PC-9 (cell line): ENCODE measurements at regions not wholly inside any gene's neighbourhood (a gene's known extent, or its start where the extent isn't known, plus 50 kb on each side); places are given as distances from the start of the nearest gene placed in this dataset.
A peak's percentile ranks its signal among the peaks of the same experiment; 100 is the strongest.
"Not testable (repeated sequence)": the region's sequence is repeated elsewhere in the genome, so short reads cannot be mapped to it uniquely, and the experiment has no call there.

Source experiments
- BruUV-seq: library from RNA; stranded (reverse); fragments of 400-500 nt; replicated peaks from 2 replicates; lab custom pipeline; 2021; lab: Mats Ljungman, UMichigan
- CTCF ChIA-PET: fragments of 300-600 bp; sonication (Branson Sonifier 250); formaldehyde crosslinking; loops from one replicate; lab custom pipeline; 2022; ENCODE audit warnings: antibody characterized with exemption; lab: Charles Lee
- POLR2A ChIA-PET: fragments of 300-600 bp; sonication (Branson Sonifier 250); formaldehyde crosslinking; loops from one replicate; lab custom pipeline; 2022; ENCODE audit warnings: antibody characterized with exemption; ENCODE audit not compliant: unreplicated experiment; lab: Charles Lee
- DNase-seq, 2 experiments: peaks; one replicate each; pipeline versions ENCODE4 v3.0.0 to v3.0.0-alpha.2; 2015 to 2022; ENCODE audit warnings: mixed read lengths in 1 of 2
- H2AFZ ChIP-seq: fragments of 200-600 bp; sonication (generic); 2 replicates; pipeline ENCODE4 v1.8.1; 2017; ENCODE audit warnings: antibody characterized with exemption
- H3F3A ChIP-seq: fragments of 200-600 bp; sonication (generic); 2 replicates; pipeline ENCODE4 v1.8.1; 2017; ENCODE audit warnings: antibody characterized with exemption, mild to moderate bottlenecking, low read depth; ENCODE audit not compliant: insufficient read depth
- H3K27ac ChIP-seq: fragments of 200-600 bp; sonication (generic); 2 replicates; pipeline ENCODE4 v1.6.1; 2016; ENCODE audit warnings: mixed run types
- H3K27me3 ChIP-seq: fragments of 200-600 bp; sonication (generic); 2 replicates; pipeline ENCODE4 v1.6.1; 2016; ENCODE audit warnings: low read depth, mixed run types; ENCODE audit not compliant: insufficient read depth
- H3K36me3 ChIP-seq: fragments of 200-600 bp; sonication (generic); 2 replicates; pipeline ENCODE4 v1.6.1; 2016; ENCODE audit warnings: low read depth, mixed run types
- H3K4me1 ChIP-seq: fragments of 200-600 bp; sonication (generic); replicated peaks from 2 replicates; pipeline ENCODE4 v1.6.1; 2016; ENCODE audit warnings: mixed run types; ENCODE audit not compliant: insufficient read depth
- H3K4me2 ChIP-seq: fragments of 200-600 bp; sonication (generic); 2 replicates; pipeline ENCODE4 v1.6.1; 2017; ENCODE audit warnings: mixed run types
- H3K4me3 ChIP-seq: fragments of 200-600 bp; sonication (generic); 2 replicates; pipeline ENCODE4 v1.6.1; 2016; ENCODE audit warnings: mixed run types
- H3K79me2 ChIP-seq: fragments of 200-600 bp; sonication (generic); 2 replicates; pipeline ENCODE4 v1.6.1; 2017; ENCODE audit warnings: low read depth, mixed run types
- H3K9me2 ChIP-seq: fragments of 200-600 bp; sonication (generic); 2 replicates; pipeline ENCODE4 v1.8.1; 2017; ENCODE audit warnings: mild to moderate bottlenecking; ENCODE audit not compliant: insufficient read depth
- H3K9me3 ChIP-seq: fragments of 200-600 bp; sonication (generic); 2 replicates; pipeline ENCODE4 v1.8.1; 2016; ENCODE audit warnings: low read depth; ENCODE audit not compliant: insufficient read depth
- H4K20me1 ChIP-seq: fragments of 200-600 bp; sonication (generic); 2 replicates; pipeline ENCODE4 v1.8.1; 2017; ENCODE audit not compliant: insufficient read depth
- CTCF ChIP-seq: fragments of 200-600 bp; sonication (generic); conservative IDR thresholded peaks from 2 replicates; pipeline ENCODE4 v1.6.1; 2017; ENCODE audit warnings: mixed run types, antibody characterized with exemption, mild to moderate bottlenecking, moderate library complexity
- EZH2 ChIP-seq: fragments of 200-600 bp; sonication (generic); IDR thresholded peaks from 2 replicates; pipeline ENCODE4 v1.8.0; 2017; ENCODE audit warnings: antibody characterized with exemption, low read depth
- intact Hi-C: fragments of 100-400 bp; cut with micrococcal nuclease; formaldehyde crosslinking; loops from one replicate; pipeline ENCODE4 v1.10.0; 2022; ENCODE audit not compliant: unreplicated experiment

DNA sequence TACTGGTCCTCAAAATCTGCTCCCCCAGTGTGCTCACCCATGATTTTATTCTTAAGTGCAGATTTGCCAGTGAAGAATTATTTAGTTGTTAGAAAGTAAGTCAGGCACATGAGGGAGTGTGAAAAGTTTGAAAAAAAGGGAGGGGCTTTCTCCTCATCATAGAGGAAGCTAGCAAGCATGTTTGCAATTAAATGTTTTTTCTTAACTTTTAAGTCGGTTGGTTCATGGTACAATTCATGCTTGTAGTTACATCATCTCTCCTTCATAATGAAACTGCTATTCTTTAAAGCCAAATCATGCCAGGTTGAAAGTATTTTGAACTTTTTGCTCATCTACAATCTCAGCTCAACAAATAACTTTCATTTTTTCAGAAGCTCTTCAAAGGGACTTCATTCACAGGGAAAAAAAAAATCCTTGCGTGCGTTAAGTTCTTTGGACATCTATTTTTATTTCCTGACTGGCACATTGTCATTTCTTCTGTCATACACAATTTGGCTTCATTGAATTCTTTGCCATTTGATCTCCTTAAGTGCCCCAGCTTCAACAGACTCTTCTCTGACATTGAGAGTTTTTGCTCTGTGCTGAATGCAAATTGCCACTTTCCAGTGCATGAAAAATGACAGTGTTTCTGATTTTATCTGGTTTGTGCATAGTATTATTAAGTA, 456.9 kb downstream of the TMEM232 start:
- no peak overlapping the region for H3K27ac ChIP-seq
- intact Hi-C loops = no loop called here
- no peaks in the 10 kb centered on the region for H3K9me2 ChIP-seq
- no peaks in the 10 kb centered on the region for H4K20me1 ChIP-seq
- TF ChIP-seq EZH2 (no peak), CTCF (no peak)
- no peaks in the 10 kb centered on the region for H3K4me1 ChIP-seq
- no peak overlapping the region for H3K4me2 ChIP-seq
- no peak for DNase-seq
- H3K9me3 ChIP-seq = no peaks in the 10 kb centered on the region
- CTCF ChIA-PET = no interaction called here
- POLR2A ChIA-PET = no interaction called here
- H3K36me3 ChIP-seq = no peaks in the 10 kb centered on the region
- H3K27me3 ChIP-seq = no peaks in the 10 kb centered on the region
- no peaks in the 10 kb centered on the region for H3K79me2 ChIP-seq
- no peaks in the 10 kb centered on the region for H3F3A ChIP-seq
- no peak overlapping the region for H3K4me3 ChIP-seq
- BruUV-seq = no TSS peak
- no peak overlapping the region for H2AFZ ChIP-seq

GRCh38 chr5:110275878-110276277, 450.6 kb downstream of the TMEM232 start:
- Histone ChIP-seq H3K4me1 (no peaks in the 10 kb centered on the region), H3F3A (no peaks in the 10 kb centered on the region), H4K20me1 (no peaks in the 10 kb centered on the region), H3K27me3 (no peaks in the 10 kb centered on the region), H3K79me2 (no peaks in the 10 kb centered on the region), H3K27ac (no peak overlapping the region), H2AFZ (no peak overlapping the region), H3K4me3 (no peak overlapping the region), H3K36me3 (no peaks in the 10 kb centered on the region), H3K9me3 (no peaks in the 10 kb centered on the region), H3K4me2 (no peak overlapping the region), H3K9me2 (no peaks in the 10 kb centered on the region)
- no peak for DNase-seq
- ChIA-PET POLR2A (no interaction called here), CTCF (no interaction called here)
- BruUV-seq = no TSS peak
- TF ChIP-seq CTCF (no peak), EZH2 (no peak)
- intact Hi-C loops = no loop called here

GRCh38 chr5:110278449-110278848, 448.0 kb downstream of the TMEM232 start:
- H3F3A ChIP-seq, BruUV-seq, H4K20me1 ChIP-seq, H3K4me3 ChIP-seq, H3K4me2 ChIP-seq, H3K27ac ChIP-seq, H3K27me3 ChIP-seq, H3K9me2 ChIP-seq, CTCF ChIA-PET, H3K79me2 ChIP-seq, H3K9me3 ChIP-seq, DNase-seq, intact Hi-C loops, H3K36me3 ChIP-seq, POLR2A ChIA-PET, H3K4me1 ChIP-seq, H2AFZ ChIP-seq: not testable (repeated sequence)

GRCh38 chr5:110284121-110284520, 442.4 kb downstream of the TMEM232 start:
- H3K4me2 ChIP-seq, H3K27me3 ChIP-seq, BruUV-seq, H4K20me1 ChIP-seq, CTCF ChIA-PET, H3K27ac ChIP-seq, H3K9me3 ChIP-seq, H3K36me3 ChIP-seq, H3K79me2 ChIP-seq, DNase-seq, H3F3A ChIP-seq, H3K4me3 ChIP-seq, H3K9me2 ChIP-seq, POLR2A ChIA-PET, H3K4me1 ChIP-seq, intact Hi-C loops: not testable (repeated sequence)
- 0 out of 2 replicates have a peak overlapping the region, but pooled peaks have one; percentile 39 for H2AFZ ChIP-seq
